ENCODE measurements at regions not wholly inside any gene's neighbourhood (a gene's known extent, or its start where the extent isn't known, plus 50 kb on each side); places are given as distances from the start of the nearest gene placed in this dataset.

- DNase-seq (ENCODE audit: low read depth) = no peak
- TF ChIP-seq CTCF (IDR thresholded peaks at IDR 0.05; ENCODE audit: low read depth, low read length, missing control alignments) = no peak
- no peak overlapping the region for H3K4me3 ChIP-seq (ENCODE audit: low read depth, low read length)
- in situ Hi-C loops (cut with HindIII; ENCODE audit: low sequenced_read_pairs) = no loop called here
Measured at GRCh38 chr7:85972504-85973141, 671.1 kb upstream of the GRM3 start.

GRCh38 chr7:85954961-85955360, 688.7 kb upstream of the GRM3 start:
- no peak for TF ChIP-seq CTCF (IDR thresholded peaks at IDR 0.05; ENCODE audit: low read depth, low read length, missing control alignments)
- no peak overlapping the region for H3K4me3 ChIP-seq (ENCODE audit: low read depth, low read length)
- in situ Hi-C loops (cut with HindIII; ENCODE audit: low sequenced_read_pairs) = no loop called here
- no peak for DNase-seq (ENCODE audit: low read depth)

DNA sequence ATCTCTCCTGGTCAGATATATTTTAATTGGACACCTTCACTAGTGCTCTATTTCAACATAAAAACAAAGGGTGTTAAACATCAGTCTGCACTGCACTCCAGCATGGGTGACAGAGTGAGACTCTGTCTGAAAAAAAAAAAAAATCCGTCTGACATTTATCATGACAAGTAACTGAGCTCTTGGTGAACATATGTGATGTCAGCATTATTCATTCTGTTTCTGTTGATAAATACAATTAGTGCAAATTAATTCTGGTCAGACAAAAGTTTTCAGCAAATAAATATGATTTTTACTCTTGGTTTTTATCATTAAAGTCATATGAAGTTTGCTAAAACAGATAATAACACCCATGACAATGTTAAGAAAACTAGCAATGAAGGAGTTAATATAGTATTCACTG, 692.8 kb upstream of the GRM3 start:
- no peak for TF ChIP-seq CTCF (IDR thresholded peaks at IDR 0.05; ENCODE audit: low read depth, low read length, missing control alignments)
- in situ Hi-C loops (cut with HindIII; ENCODE audit: low sequenced_read_pairs) = no loop called here
- no peak for DNase-seq (ENCODE audit: low read depth)
- no peak overlapping the region for H3K4me3 ChIP-seq (ENCODE audit: low read depth, low read length)

DNA sequence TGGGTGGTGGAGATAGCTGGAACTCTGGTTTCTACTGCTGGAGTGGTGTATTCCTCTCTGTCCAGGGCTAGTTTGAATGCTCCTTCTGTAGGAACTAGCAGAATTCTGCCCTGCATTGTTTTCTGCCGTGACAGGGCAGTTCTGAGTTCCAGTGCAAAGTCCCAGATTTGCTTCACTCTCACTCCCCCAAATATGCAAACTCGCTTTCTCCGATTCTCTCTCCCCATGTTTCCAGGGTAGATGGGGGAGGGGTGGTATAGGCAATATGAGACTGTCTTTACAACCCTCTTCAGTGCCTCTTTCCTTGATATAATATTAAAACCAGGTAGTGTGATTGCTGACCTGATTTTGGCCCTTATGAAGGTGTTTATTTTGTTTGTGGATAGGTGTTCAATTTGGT, 693.3 kb upstream of the GRM3 start:
- TF ChIP-seq CTCF (IDR thresholded peaks at IDR 0.05; ENCODE audit: low read depth, low read length, missing control alignments) = no peak
- in situ Hi-C loops (cut with HindIII; ENCODE audit: low sequenced_read_pairs) = no loop called here
- no peak overlapping the region for H3K4me3 ChIP-seq (ENCODE audit: low read depth, low read length)
- DNase-seq (ENCODE audit: low read depth) = no peak

DNA sequence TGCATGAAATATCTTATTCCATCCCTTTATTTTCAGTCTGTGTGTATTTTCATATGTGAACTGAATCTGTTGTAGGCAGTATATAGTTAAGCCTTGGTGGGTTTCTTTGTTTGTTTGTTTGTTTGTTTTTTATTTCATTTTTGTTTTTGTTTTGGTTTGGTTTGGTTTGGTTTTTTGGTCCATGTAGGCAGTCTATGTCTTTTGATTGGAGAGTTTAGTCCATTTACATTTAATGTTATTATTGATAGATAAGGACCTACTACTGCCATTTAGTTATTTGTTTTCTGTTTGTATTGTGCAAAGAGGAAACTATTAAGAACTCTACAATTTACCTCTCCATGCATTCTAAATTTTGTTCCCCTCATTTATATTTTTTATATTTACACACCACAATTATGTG, 695.9 kb upstream of the GRM3 start:
- no peak overlapping the region for H3K4me3 ChIP-seq (ENCODE audit: low read depth, low read length)
- TF ChIP-seq CTCF (IDR thresholded peaks at IDR 0.05; ENCODE audit: low read depth, low read length, missing control alignments) = no peak
- in situ Hi-C loops (cut with HindIII; ENCODE audit: low sequenced_read_pairs) = no loop called here
- DNase-seq (ENCODE audit: low read depth) = no peak

- in situ Hi-C loops (cut with HindIII; ENCODE audit: low sequenced_read_pairs) = no loop called here
- H3K4me3 ChIP-seq (ENCODE audit: low read depth, low read length) = no peak overlapping the region
- no peak for DNase-seq (ENCODE audit: low read depth)
- TF ChIP-seq CTCF (IDR thresholded peaks at IDR 0.05; ENCODE audit: low read depth, low read length, missing control alignments) = no peak
Measured at GRCh38 chr7:85940798-85941197, 702.9 kb upstream of the GRM3 start.
